ENCODE measurements at regions not wholly inside any gene's neighbourhood (a gene's known extent, or its start where the extent isn't known, plus 50 kb on each side); places are given as distances from the start of the nearest gene placed in this dataset.

DNA sequence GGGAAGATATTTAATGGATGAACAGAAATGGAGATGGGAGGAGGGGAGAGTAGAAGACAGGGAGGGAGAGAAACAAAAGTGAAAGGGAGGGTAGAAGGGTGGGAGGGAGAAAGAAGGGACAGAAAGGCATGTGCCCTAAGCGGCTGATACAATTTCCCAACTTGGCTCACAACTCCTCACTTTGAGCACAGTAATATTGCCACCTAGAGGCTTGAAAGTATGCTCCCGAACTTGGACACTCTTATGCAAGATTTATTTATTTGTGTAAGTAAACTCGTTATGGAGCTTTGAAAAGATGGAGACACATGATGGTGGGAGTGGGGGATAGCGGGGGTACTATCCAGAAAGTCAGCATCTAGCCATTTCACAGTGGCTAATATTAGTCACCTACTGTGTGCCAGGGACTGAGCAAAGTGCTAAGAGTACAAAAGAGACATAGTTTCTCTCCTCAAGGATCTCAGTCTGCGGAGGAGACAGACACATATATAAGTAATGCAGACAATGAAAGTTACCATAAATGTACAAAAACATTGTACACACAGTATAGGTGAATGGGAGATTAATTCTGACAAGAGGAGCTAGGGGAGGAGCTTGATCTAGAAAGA lies 189.7 kb downstream of the SEC16B start (continued):
- peak; percentile 56; the same call in 1 of the 2 replicates for TF ChIP-seq CEBPB (IDR thresholded peaks at IDR 0.05; ENCODE audit: borderline replicate concordance, low read depth, low read length)
- TF ChIP-seq EED (CRISPR knock-in tag; IDR thresholded peaks at IDR 0.05), result no peak
- peak; percentile 79 for TF ChIP-seq STAG1 (CRISPR knock-in tag; IDR thresholded peaks at IDR 0.05)
- TF ChIP-seq CEBPG (CRISPR knock-in tag; IDR thresholded peaks at IDR 0.05), result peak; percentile 66

DNA sequence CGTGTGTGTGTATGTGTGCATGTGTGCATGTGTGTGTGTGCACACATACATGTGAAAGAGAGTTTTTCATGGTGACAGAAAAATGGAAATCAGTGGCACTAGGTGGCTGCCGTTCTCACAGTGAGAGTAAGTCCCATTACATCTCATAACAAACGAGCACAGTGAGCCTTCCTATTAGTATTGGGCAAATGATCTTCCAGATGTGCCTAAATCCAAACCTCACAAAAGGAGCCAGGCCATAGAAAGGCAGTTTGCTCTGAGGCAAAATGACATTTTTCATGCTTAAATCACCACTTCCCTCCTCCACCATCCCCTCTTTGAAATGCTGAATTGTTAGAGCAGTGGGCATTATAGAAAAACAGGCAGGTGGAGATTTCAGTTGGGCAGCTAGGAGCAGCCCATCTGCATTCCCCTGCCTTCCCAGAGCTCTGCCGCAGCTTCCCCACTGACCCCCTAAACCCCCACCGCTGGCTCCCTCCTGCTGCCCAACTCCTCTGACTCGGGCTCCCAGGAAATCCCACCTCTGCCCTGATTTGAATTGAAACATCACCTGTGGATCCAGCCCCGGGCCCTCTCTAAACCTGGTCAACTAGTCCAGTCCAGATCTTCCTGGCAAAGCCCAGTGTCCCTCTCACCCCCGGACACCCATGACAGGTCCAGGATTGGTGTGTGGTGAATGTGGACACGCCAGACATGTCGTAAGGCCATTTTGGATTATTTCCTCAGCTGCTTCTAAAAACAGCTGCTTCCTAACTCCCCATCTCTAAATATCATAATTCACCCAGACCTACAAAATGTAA lies 190.5 kb downstream of the SEC16B start:
- POLR2A ChIA-PET, result no interaction called here
- FAIRE-seq, result no peak
- CTCF ChIA-PET (ENCODE audit: low intra/inter-chr PET ratio, low total read pairs), result interaction anchor here (1.3 to 1.6 kb wide), 2 partner anchors 523 to 831 kb away, joined by 5 to 9 read pairs; no protein-coding TSS in a partner anchor
- H3K36me3 ChIP-seq (replicated peaks in 1 of 2; ENCODE audit: control insufficient read depth in 1 of 2, insufficient read depth in 2 of 2, low read length in 2 of 2), result no peaks in the 10 kb centered on the region
- intact Hi-C loops (cut with micrococcal nuclease; ENCODE audit: unreplicated experiment) (no loop called here), in situ Hi-C loops (cut with HindIII; ENCODE audit: extremely low pct_ligation_motif_present, low pct_unique_long_range_greater_than_20kb) (loop anchor here (25.0 kb wide), 1 partner anchor 892 kb away; no protein-coding TSS in a partner anchor)
- H3K9me3 ChIP-seq (ENCODE audit: low read length), result peaks cover 1% of the 10 kb centered on the region; the same call in 1 of the 2 replicates
- TF ChIP-seq MNT (IDR thresholded peaks at IDR 0.05), result peak; percentile 27; the same call in 1 of the 2 replicates
- no peak for TF ChIP-seq TFDP2 (CRISPR knock-in tag; IDR thresholded peaks at IDR 0.05)
- WGBS (ENCODE audit: low lambda C conversion rate), result 24% methylated on average over 10 of the region's 10 CpGs
- no peak overlapping the region for H3K9ac ChIP-seq (ENCODE audit: insufficient read depth, low read depth, low read length)
- no peaks in the 10 kb centered on the region for H3K4me1 ChIP-seq (ENCODE audit: insufficient read depth, low read length)
- no peak overlapping the region for H3K4me2 ChIP-seq (ENCODE audit: low read depth, low read length)
- H3K79me2 ChIP-seq (ENCODE audit: insufficient read depth, low read length), result no peaks in the 10 kb centered on the region
- no peak overlapping the region for H3K27ac ChIP-seq (ENCODE audit: extremely low read length, insufficient read depth, low read length)
- no peak for ATAC-seq
- H3K27me3 ChIP-seq (ENCODE audit: control insufficient read depth in 1 of 2, insufficient read depth in 2 of 2, low read length in 2 of 2), result no peaks in the 10 kb centered on the region
- H4K20me1 ChIP-seq (ENCODE audit: insufficient read depth, low read length), result no peaks in the 10 kb centered on the region
- no peak overlapping the region for H3K4me3 ChIP-seq (replicated peaks in 1 of 3; ENCODE audit: insufficient read depth in 1 of 3, low read depth in 2 of 3, low read length in 3 of 3)
- no peak overlapping the region for H2AFZ ChIP-seq (ENCODE audit: low read length)
- no TSS peak for BruUV-seq (replicated peaks)
- DNase-seq (ENCODE audit: low spot score), result no peak

All from HepG2 (cell line).